Muscle of leg (tissue), 3 donors: ENCODE measurements at regions not wholly inside any gene's neighbourhood (a gene's known extent, or its start where the extent isn't known, plus 50 kb on each side); places are given as distances from the start of the nearest gene placed in this dataset.

Experiments
- DNase-seq: peaks from one replicate; pipeline ENCODE4 v3.0.0; 2013
- H3K27ac ChIP-seq: one replicate; pipeline ENCODE4 v1.5.1; 2013; ENCODE audit warnings: mild to moderate bottlenecking, low read length, control low read depth
- H3K27me3 ChIP-seq: one replicate; pipeline ENCODE4 v1.6.1; 2013; ENCODE audit warnings: low read length; ENCODE audit not compliant: control insufficient read depth, insufficient read depth
- H3K36me3 ChIP-seq: one replicate; pipeline ENCODE4 v1.6.1; 2013; ENCODE audit warnings: low read length; ENCODE audit not compliant: control insufficient read depth, insufficient read depth
- H3K4me1 ChIP-seq: one replicate; pipeline ENCODE4 v1.6.1; 2013; ENCODE audit warnings: low read length; ENCODE audit not compliant: control insufficient read depth, insufficient read depth
- H3K4me3 ChIP-seq: one replicate; pipeline ENCODE4 v1.5.1; 2013; ENCODE audit warnings: low read length, control low read depth
- H3K9me3 ChIP-seq: replicated peaks from 2 replicates; pipeline ENCODE4 v1.6.1; 2013; ENCODE audit warnings: low read depth, low read length; ENCODE audit not compliant: control insufficient read depth
- WGBS: methylation state at CpG from one replicate; pipeline ENCODE4 v1.1.5; 2013; ENCODE audit warnings: missing lambda C conversion rate; ENCODE audit not compliant: insufficient coverage; 5-methylcytosine and 5-hydroxymethylcytosine counted together

GRCh38 chr10:6776170-6776569 lies 196.1 kb upstream of the PRKCQ start:
- H3K4me3 ChIP-seq = no peak overlapping the region
- peaks cover 4% of the 10 kb centered on the region for H3K27me3 ChIP-seq
- 62% methylated on average over 4 of the region's 5 CpGs for WGBS
- H3K4me1 ChIP-seq = no peaks in the 10 kb centered on the region
- no peaks in the 10 kb centered on the region for H3K9me3 ChIP-seq
- no peak for DNase-seq
- no peaks in the 10 kb centered on the region for H3K36me3 ChIP-seq
- H3K27ac ChIP-seq = no peak overlapping the region

GRCh38 chr10:6774406-6774805 lies 194.3 kb upstream of the PRKCQ start:
- H3K9me3 ChIP-seq = peaks cover 5% of the 10 kb centered on the region
- H3K27ac ChIP-seq = no peak overlapping the region
- no peaks in the 10 kb centered on the region for H3K36me3 ChIP-seq
- no peak overlapping the region for H3K4me3 ChIP-seq
- peaks cover 4% of the 10 kb centered on the region for H3K27me3 ChIP-seq
- no CpG with 5 or more reads among the region's 3 CpGs for WGBS
- DNase-seq = no peak
- no peaks in the 10 kb centered on the region for H3K4me1 ChIP-seq

GRCh38 chr10:6771331-6771730 lies 191.3 kb upstream of the PRKCQ start:
- H3K4me1 ChIP-seq = no peaks in the 10 kb centered on the region
- no peak overlapping the region for H3K4me3 ChIP-seq
- peaks cover 5% of the 10 kb centered on the region for H3K9me3 ChIP-seq
- H3K27ac ChIP-seq = no peak overlapping the region
- no peak for DNase-seq
- no peaks in the 10 kb centered on the region for H3K36me3 ChIP-seq
- H3K27me3 ChIP-seq = peaks cover 4% of the 10 kb centered on the region
- WGBS = no CpG with 5 or more reads among the region's 3 CpGs

- WGBS = 100% methylated on average over 2 of the region's 6 CpGs
- peaks cover 5% of the 10 kb centered on the region for H3K9me3 ChIP-seq
- no peak overlapping the region for H3K27ac ChIP-seq
- no peaks in the 10 kb centered on the region for H3K36me3 ChIP-seq
- H3K4me1 ChIP-seq = peaks cover 3% of the 10 kb centered on the region
- no peak for DNase-seq
- no peak overlapping the region for H3K4me3 ChIP-seq
- peaks cover 4% of the 10 kb centered on the region for H3K27me3 ChIP-seq
Observed at GRCh38 chr10:6770846-6771245, 190.8 kb upstream of the PRKCQ start.

- H3K27ac ChIP-seq = no peak overlapping the region
- WGBS = 100% methylated on average over 2 of the region's 6 CpGs
Observed at GRCh38 chr10:6769704-6770417, 189.8 kb upstream of the PRKCQ start.

GRCh38 chr10:6766131-6766801 lies 186.2 kb upstream of the PRKCQ start:
- DNase-seq = peak; percentile 91
- Histone ChIP-seq H3K9me3 (peaks cover 5% of the 10 kb centered on the region), H3K27ac (peak overlapping the region; percentile 56), H3K27me3 (peaks cover 3% of the 10 kb centered on the region), H3K4me1 (peaks cover 3% of the 10 kb centered on the region), H3K4me3 (no peak overlapping the region), H3K36me3 (no peaks in the 10 kb centered on the region)
- WGBS = 22% methylated on average over 7 of the region's 11 CpGs

More at GRCh38 chr10:6769704-6770417, 189.8 kb upstream of the PRKCQ start:
- H3K9me3 ChIP-seq = peaks cover 5% of the 10 kb centered on the region
- peaks cover 4% of the 10 kb centered on the region for H3K27me3 ChIP-seq
- peaks cover 3% of the 10 kb centered on the region for H3K4me1 ChIP-seq
- DNase-seq = no peak
- no peak overlapping the region for H3K4me3 ChIP-seq
- no peaks in the 10 kb centered on the region for H3K36me3 ChIP-seq

GRCh38 chr10:6763423-6763822 lies 183.3 kb upstream of the PRKCQ start:
- no peak overlapping the region for H3K4me3 ChIP-seq
- no peaks in the 10 kb centered on the region for H3K9me3 ChIP-seq
- H3K27me3 ChIP-seq = peaks cover 3% of the 10 kb centered on the region
- H3K27ac ChIP-seq = no peak overlapping the region
- H3K4me1 ChIP-seq = peaks cover 3% of the 10 kb centered on the region
- 56% methylated on average over 3 of the region's 6 CpGs for WGBS
- no peaks in the 10 kb centered on the region for H3K36me3 ChIP-seq
- no peak for DNase-seq

GRCh38 chr10:6763001-6763400 lies 182.9 kb upstream of the PRKCQ start:
- Histone ChIP-seq H3K36me3 (no peaks in the 10 kb centered on the region), H3K4me1 (peaks cover 3% of the 10 kb centered on the region), H3K4me3 (no peak overlapping the region), H3K27ac (no peak overlapping the region), H3K27me3 (peaks cover 3% of the 10 kb centered on the region), H3K9me3 (no peaks in the 10 kb centered on the region)
- DNase-seq = no peak
- 69% methylated on average over 2 of the region's 5 CpGs for WGBS

GRCh38 chr10:6759961-6760360 lies 179.9 kb upstream of the PRKCQ start:
- Histone ChIP-seq H3K4me1 (peaks cover 7% of the 10 kb centered on the region), H3K9me3 (no peaks in the 10 kb centered on the region), H3K4me3 (no peak overlapping the region), H3K27me3 (peaks cover 3% of the 10 kb centered on the region), H3K36me3 (no peaks in the 10 kb centered on the region), H3K27ac (no peak overlapping the region)
- no CpG with 5 or more reads among the region's 1 CpG for WGBS
- DNase-seq = no peak

GRCh38 chr10:6757158-6757557 lies 177.1 kb upstream of the PRKCQ start:
- peaks cover 7% of the 10 kb centered on the region for H3K4me1 ChIP-seq
- no peak for DNase-seq
- no peaks in the 10 kb centered on the region for H3K36me3 ChIP-seq
- 26% methylated on average over 5 of the region's 7 CpGs for WGBS
- H3K27ac ChIP-seq = peak overlapping the region; percentile 42
- no peaks in the 10 kb centered on the region for H3K9me3 ChIP-seq
- no peak overlapping the region for H3K4me3 ChIP-seq
- H3K27me3 ChIP-seq = peaks cover 4% of the 10 kb centered on the region
